ENCODE measurements at regions not wholly inside any gene's neighbourhood (a gene's known extent, or its start where the extent isn't known, plus 50 kb on each side); places are given as distances from the start of the nearest gene placed in this dataset.

GRCh38 chr4:163895378-163896005, 401.0 kb downstream of the TMA16 start:
- no peak for TF ChIP-seq POLR2A (IDR thresholded peaks at IDR 0.05)
- Histone ChIP-seq H3K27me3 (no peaks in the 10 kb centered on the region), H3K36me3 (replicated peaks in 1 of 2; ENCODE audit: insufficient read depth in 1 of 2, low read depth in 2 of 2) (no peaks in the 10 kb centered on the region), H3K4me1 (no peaks in the 10 kb centered on the region), H3K27ac (no peak overlapping the region), H3K9me3 (no peaks in the 10 kb centered on the region), H3K4me3 (no peak overlapping the region)
- 51 to 61% methylated on average over 3 of the region's 3 CpGs for WGBS, 2 donors
- no peak for DNase-seq
- intact Hi-C loops (cut with DNase I) = no loop called here
- no peak for ATAC-seq

- H3K27ac ChIP-seq = no peak overlapping the region
- ATAC-seq (no peak), DNase-seq (no peak)
- 24 to 32% methylated on average over 1 of the region's 1 CpG for WGBS, 2 donors
- H3K27me3 ChIP-seq = no peaks in the 10 kb centered on the region
- intact Hi-C loops (cut with DNase I) = no loop called here
- no peaks in the 10 kb centered on the region for H3K36me3 ChIP-seq (replicated peaks in 1 of 2; ENCODE audit: insufficient read depth in 1 of 2, low read depth in 2 of 2)
- H3K4me3 ChIP-seq = no peak overlapping the region
- TF ChIP-seq CTCF (IDR thresholded peaks at IDR 0.05) = no peak
- TF ChIP-seq POLR2A (IDR thresholded peaks at IDR 0.05) = no peak
- H3K9me3 ChIP-seq = no peaks in the 10 kb centered on the region
- H3K4me1 ChIP-seq = no peaks in the 10 kb centered on the region
These were observed 406.8 kb downstream of the TMA16 start for GRCh38 chr4:163901319-163901718.

- no peak for TF ChIP-seq POLR2A (IDR thresholded peaks at IDR 0.05)
- no peak for TF ChIP-seq CTCF (IDR thresholded peaks at IDR 0.05)
- H3K4me1 ChIP-seq = no peaks in the 10 kb centered on the region
- no peak for DNase-seq
- no peak overlapping the region for H3K4me3 ChIP-seq
- H3K36me3 ChIP-seq (replicated peaks in 1 of 2; ENCODE audit: insufficient read depth in 1 of 2, low read depth in 2 of 2) = no peaks in the 10 kb centered on the region
- intact Hi-C loops (cut with DNase I) = no loop called here
- H3K9me3 ChIP-seq = no peaks in the 10 kb centered on the region
- no peaks in the 10 kb centered on the region for H3K27me3 ChIP-seq
- H3K27ac ChIP-seq = no peak overlapping the region
- no peak for ATAC-seq
- 75 to 87% methylated on average over 2 of the region's 2 CpGs for WGBS, 2 donors
These were observed 407.9 kb downstream of the TMA16 start for GRCh38 chr4:163902417-163902816.

- ATAC-seq (no peak), DNase-seq (no peak)
- Histone ChIP-seq H3K9me3 (no peaks in the 10 kb centered on the region), H3K4me1 (no peaks in the 10 kb centered on the region), H3K27ac (no peak overlapping the region), H3K36me3 (replicated peaks in 1 of 2; ENCODE audit: insufficient read depth in 1 of 2, low read depth in 2 of 2) (no peaks in the 10 kb centered on the region), H3K4me3 (no peak overlapping the region), H3K27me3 (no peaks in the 10 kb centered on the region)
- WGBS, 2 donors = 50 to 54% methylated on average over 5 of the region's 5 CpGs
- intact Hi-C loops (cut with DNase I) = no loop called here
- TF ChIP-seq POLR2A (IDR thresholded peaks at IDR 0.05) (no peak), CTCF (IDR thresholded peaks at IDR 0.05) (no peak)
These were observed 417.4 kb downstream of the TMA16 start for GRCh38 chr4:163911891-163912290.

GRCh38 chr4:163913571-163913970, 419.1 kb downstream of the TMA16 start:
- WGBS, 2 donors = 50% methylated on average over 4 of the region's 4 CpGs
- ATAC-seq (no peak), DNase-seq (no peak)
- H3K27me3 ChIP-seq = no peaks in the 10 kb centered on the region
- H3K36me3 ChIP-seq (replicated peaks in 1 of 2; ENCODE audit: insufficient read depth in 1 of 2, low read depth in 2 of 2) = no peaks in the 10 kb centered on the region
- no peak overlapping the region for H3K27ac ChIP-seq
- intact Hi-C loops (cut with DNase I) = no loop called here
- H3K4me3 ChIP-seq = no peak overlapping the region
- no peak for TF ChIP-seq CTCF (IDR thresholded peaks at IDR 0.05)
- no peaks in the 10 kb centered on the region for H3K4me1 ChIP-seq
- H3K9me3 ChIP-seq = no peaks in the 10 kb centered on the region

All from body of pancreas (tissue), 4 donors.